ENCODE measurements at regions not wholly inside any gene's neighbourhood (a gene's known extent, or its start where the extent isn't known, plus 50 kb on each side); places are given as distances from the start of the nearest gene placed in this dataset.
A peak's percentile ranks its signal among the peaks of the same experiment; 100 is the strongest.

- DNase-seq: no peak
- H3K4me1 Mint-ChIP-seq: peaks cover 21% of the 10 kb centered on the region
- intact Hi-C loops (cut with micrococcal nuclease): no loop called here
- POLR2A ChIA-PET: no interaction called here
- H3K9me3 Mint-ChIP-seq: no peaks in the 10 kb centered on the region
- no peak overlapping the region for H3K4me3 Mint-ChIP-seq
- peaks cover 3% of the 10 kb centered on the region for H3K36me3 Mint-ChIP-seq (ENCODE audit: low read depth)
- ATAC-seq (ENCODE audit: low read depth): no peak
- no peaks in the 10 kb centered on the region for H3K27me3 Mint-ChIP-seq
- H3K27ac Mint-ChIP-seq: no peak overlapping the region
- TF ChIP-seq CTCF (IDR thresholded peaks at IDR 0.05): no peak
- CTCF ChIA-PET: no interaction called here
Observed at GRCh38 chr21:14607262-14607661, 61.1 kb upstream of the SAMSN1 start.

- H3K27ac Mint-ChIP-seq: no peak overlapping the region
- POLR2A ChIA-PET: no interaction called here
Observed at GRCh38 chr21:14603202-14603601, 57.1 kb upstream of the SAMSN1 start.

GRCh38 chr21:14602382-14602958, 56.4 kb upstream of the SAMSN1 start:
- Mint-ChIP-seq H3K4me1 (peaks cover 12% of the 10 kb centered on the region), H3K27me3 (no peaks in the 10 kb centered on the region), H3K4me3 (no peak overlapping the region), H3K9me3 (no peaks in the 10 kb centered on the region), H3K36me3 (ENCODE audit: low read depth) (no peaks in the 10 kb centered on the region), H3K27ac (peak overlapping the region; percentile 4)
- ChIA-PET CTCF (interaction anchor here (1.0 kb wide), 1 partner anchor 136 kb away, joined by 3 read pairs; no protein-coding TSS in a partner anchor), POLR2A (no interaction called here)
- DNase-seq (no peak), ATAC-seq (ENCODE audit: low read depth) (peak; percentile 49)
- no peak for TF ChIP-seq CTCF (IDR thresholded peaks at IDR 0.05)
- intact Hi-C loops (cut with micrococcal nuclease): loop anchor here (2.0 kb wide), 1 partner anchor 14 kb away; no protein-coding TSS in a partner anchor

More at GRCh38 chr21:14603202-14603601, 57.1 kb upstream of the SAMSN1 start:
- no peak for DNase-seq
- H3K36me3 Mint-ChIP-seq (ENCODE audit: low read depth): no peaks in the 10 kb centered on the region
- intact Hi-C loops (cut with micrococcal nuclease): loop anchor here (2.0 kb wide), 1 partner anchor 14 kb away; no protein-coding TSS in a partner anchor
- no peak for TF ChIP-seq CTCF (IDR thresholded peaks at IDR 0.05)
- no peaks in the 10 kb centered on the region for H3K27me3 Mint-ChIP-seq
- no peaks in the 10 kb centered on the region for H3K9me3 Mint-ChIP-seq
- H3K4me1 Mint-ChIP-seq: peaks cover 12% of the 10 kb centered on the region
- no peak for ATAC-seq (ENCODE audit: low read depth)
- CTCF ChIA-PET: no interaction called here
- H3K4me3 Mint-ChIP-seq: no peak overlapping the region

- Mint-ChIP-seq H3K27me3 (no peaks in the 10 kb centered on the region), H3K36me3 (ENCODE audit: low read depth) (no peaks in the 10 kb centered on the region), H3K4me1 (peaks cover 12% of the 10 kb centered on the region), H3K4me3 (no peak overlapping the region), H3K9me3 (peaks cover 6% of the 10 kb centered on the region), H3K27ac (no peak overlapping the region)
- intact Hi-C loops (cut with micrococcal nuclease): no loop called here
- DNase-seq (no peak), ATAC-seq (ENCODE audit: low read depth) (no peak)
- no peak for TF ChIP-seq CTCF (IDR thresholded peaks at IDR 0.05)
- POLR2A ChIA-PET: no interaction called here
- CTCF ChIA-PET: no interaction called here
Observed at GRCh38 chr21:14600569-14601297, 54.6 kb upstream of the SAMSN1 start.

GRCh38 chr21:14598065-14598464, 52.0 kb upstream of the SAMSN1 start:
- Mint-ChIP-seq H3K4me1 (peaks cover 10% of the 10 kb centered on the region), H3K27me3 (no peaks in the 10 kb centered on the region), H3K4me3 (no peak overlapping the region), H3K27ac (no peak overlapping the region), H3K36me3 (ENCODE audit: low read depth) (no peaks in the 10 kb centered on the region), H3K9me3 (peaks cover 8% of the 10 kb centered on the region)
- POLR2A ChIA-PET: no interaction called here
- CTCF ChIA-PET: no interaction called here
- ATAC-seq (ENCODE audit: low read depth): no peak
- TF ChIP-seq CTCF (IDR thresholded peaks at IDR 0.05): no peak
- intact Hi-C loops (cut with micrococcal nuclease): no loop called here
- no peak for DNase-seq

All from activated B cell treated with CpG ODN at 0.5 μM for 24 hours (primary cell).